ENCODE measurements at regions not wholly inside any gene's neighbourhood (a gene's known extent, or its start where the extent isn't known, plus 50 kb on each side); places are given as distances from the start of the nearest gene placed in this dataset.

DNA sequence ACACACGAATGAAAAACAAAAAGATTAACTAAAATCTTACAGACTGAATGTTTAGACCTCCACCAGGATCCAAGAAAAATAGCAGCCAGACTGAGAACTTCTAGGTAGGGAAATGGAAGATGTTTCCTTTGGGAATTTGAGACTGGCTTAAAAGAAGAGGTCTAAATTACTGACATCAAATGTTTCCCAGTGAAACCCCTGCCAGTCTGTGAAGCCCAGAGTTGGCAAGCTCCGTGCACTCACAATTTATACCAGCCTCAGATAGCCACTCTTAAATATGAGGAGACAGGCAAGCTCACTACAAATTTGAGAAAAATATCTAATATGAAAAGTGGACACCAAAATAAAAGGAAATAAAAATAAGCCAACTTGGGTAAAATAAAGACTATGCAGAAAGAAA lies 700.5 kb upstream of the ZNF385D start:
- TF ChIP-seq FOXJ3 (CRISPR knock-in tag; IDR thresholded peaks at IDR 0.05) (no peak), EP300 (IDR thresholded peaks at IDR 0.05; ENCODE audit: low read length) (no peak), FIP1L1 (IDR thresholded peaks at IDR 0.05; ENCODE audit: low read depth, low read length, poor library complexity, severe bottlenecking) (no peak)
- TF ChIP-seq, protein P1, sequence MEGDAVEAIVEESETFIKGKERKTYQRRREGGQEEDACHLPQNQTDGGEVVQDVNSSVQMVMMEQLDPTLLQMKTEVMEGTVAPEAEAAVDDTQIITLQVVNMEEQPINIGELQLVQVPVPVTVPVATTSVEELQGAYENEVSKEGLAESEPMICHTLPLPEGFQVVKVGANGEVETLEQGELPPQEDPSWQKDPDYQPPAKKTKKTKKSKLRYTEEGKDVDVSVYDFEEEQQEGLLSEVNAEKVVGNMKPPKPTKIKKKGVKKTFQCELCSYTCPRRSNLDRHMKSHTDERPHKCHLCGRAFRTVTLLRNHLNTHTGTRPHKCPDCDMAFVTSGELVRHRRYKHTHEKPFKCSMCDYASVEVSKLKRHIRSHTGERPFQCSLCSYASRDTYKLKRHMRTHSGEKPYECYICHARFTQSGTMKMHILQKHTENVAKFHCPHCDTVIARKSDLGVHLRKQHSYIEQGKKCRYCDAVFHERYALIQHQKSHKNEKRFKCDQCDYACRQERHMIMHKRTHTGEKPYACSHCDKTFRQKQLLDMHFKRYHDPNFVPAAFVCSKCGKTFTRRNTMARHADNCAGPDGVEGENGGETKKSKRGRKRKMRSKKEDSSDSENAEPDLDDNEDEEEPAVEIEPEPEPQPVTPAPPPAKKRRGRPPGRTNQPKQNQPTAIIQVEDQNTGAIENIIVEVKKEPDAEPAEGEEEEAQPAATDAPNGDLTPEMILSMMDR (IDR thresholded peaks at IDR 0.05 in 2 of 3, conservative IDR thresholded peaks at IDR 0.05 in 1 of 3; ENCODE audit: insufficient read depth in 2 of 3, low read depth in 1 of 3, low read length in 3 of 3) = no peak
